IPS-15b (cell line): ENCODE measurements at regions not wholly inside any gene's neighbourhood (a gene's known extent, or its start where the extent isn't known, plus 50 kb on each side); places are given as distances from the start of the nearest gene placed in this dataset.

ENCODE experiments used
- H3K27me3 ChIP-seq: one replicate; pipeline ENCODE4 v1.6.1; 2013; ENCODE audit warnings: low read length; ENCODE audit not compliant: control insufficient read depth, insufficient read depth
- H3K36me3 ChIP-seq: one replicate; pipeline ENCODE4 v1.6.1; 2013; ENCODE audit warnings: low read length; ENCODE audit not compliant: control insufficient read depth, insufficient read depth
- H3K4me1 ChIP-seq: one replicate; pipeline ENCODE4 v1.6.1; 2013; ENCODE audit warnings: mild to moderate bottlenecking, low read length; ENCODE audit not compliant: control insufficient read depth, insufficient read depth
- H3K4me3 ChIP-seq: one replicate; pipeline ENCODE4 v1.5.1; 2013; ENCODE audit warnings: low read depth, low read length
- H3K9ac ChIP-seq: one replicate; pipeline ENCODE4 v1.6.1; 2013; ENCODE audit warnings: low read depth, mild to moderate bottlenecking, low read length
- H3K9me3 ChIP-seq: one replicate; pipeline ENCODE4 v1.6.1; 2013; ENCODE audit warnings: mild to moderate bottlenecking, low read length; ENCODE audit not compliant: control insufficient read depth, insufficient read depth

DNA sequence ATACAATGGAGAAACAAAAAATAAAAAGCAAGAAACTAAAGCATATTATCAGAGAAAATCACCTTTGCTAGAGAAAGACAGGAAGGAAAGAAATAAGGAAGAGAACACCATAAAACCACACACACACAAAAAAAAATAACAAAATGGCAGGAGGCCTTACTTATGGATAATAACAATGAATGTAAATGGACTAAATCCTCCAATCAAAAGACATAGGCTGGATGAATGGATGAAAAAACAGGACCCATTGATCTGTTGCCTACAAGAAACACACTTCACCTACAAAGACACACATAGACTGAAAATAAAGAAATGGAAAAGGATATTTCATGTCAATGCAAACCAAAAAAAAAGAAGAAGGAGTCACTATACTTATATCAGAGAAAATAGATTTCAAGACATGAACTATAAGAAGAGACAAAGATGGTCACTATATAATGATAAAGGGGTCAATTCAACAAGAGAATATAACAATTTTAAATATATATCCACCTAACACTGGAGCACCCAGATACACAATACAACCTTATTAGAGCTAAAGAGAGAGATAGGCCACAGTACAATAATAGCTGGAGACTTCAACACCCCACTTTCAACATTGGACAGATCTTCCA, 693.6 kb downstream of the HACE1 start:
- Histone ChIP-seq H3K27me3 (no peaks in the 10 kb centered on the region), H3K9ac (no peak overlapping the region), H3K9me3 (no peaks in the 10 kb centered on the region), H3K4me1 (no peaks in the 10 kb centered on the region), H3K36me3 (no peaks in the 10 kb centered on the region), H3K4me3 (no peak overlapping the region)

DNA sequence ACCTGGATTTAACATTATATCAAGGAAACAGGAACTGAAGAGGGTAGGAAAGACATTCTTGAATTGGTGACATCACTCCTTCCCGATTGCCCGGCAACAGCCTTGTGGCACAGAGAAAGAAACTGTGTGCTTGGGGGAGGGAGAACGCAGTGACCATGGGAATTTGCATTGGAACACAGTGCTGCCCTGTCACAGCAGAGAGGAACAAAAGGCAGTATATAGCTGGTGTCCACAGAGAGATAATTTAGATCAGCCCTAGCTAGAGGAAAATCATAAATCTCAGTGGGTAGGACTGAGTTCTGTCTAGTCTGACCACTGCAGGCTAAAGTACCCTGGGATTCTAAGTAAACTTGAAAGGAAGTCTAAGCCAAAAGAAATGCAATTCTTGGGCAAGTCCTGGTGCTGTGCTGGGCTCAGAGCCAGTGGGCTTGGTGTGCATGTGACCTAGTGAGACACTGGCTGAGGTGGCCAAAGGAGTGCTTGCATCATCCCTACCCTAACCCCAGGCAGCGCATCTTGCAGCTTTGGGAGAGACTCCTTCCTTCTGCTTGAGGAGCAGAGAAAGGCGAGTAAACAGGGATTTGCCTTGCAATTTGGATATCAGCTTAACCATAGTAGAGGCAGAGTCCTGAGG, 697.6 kb downstream of the HACE1 start:
- Histone ChIP-seq H3K4me3 (no peak overlapping the region), H3K4me1 (no peaks in the 10 kb centered on the region), H3K36me3 (no peaks in the 10 kb centered on the region), H3K9me3 (no peaks in the 10 kb centered on the region), H3K9ac (no peak overlapping the region), H3K27me3 (no peaks in the 10 kb centered on the region)

DNA sequence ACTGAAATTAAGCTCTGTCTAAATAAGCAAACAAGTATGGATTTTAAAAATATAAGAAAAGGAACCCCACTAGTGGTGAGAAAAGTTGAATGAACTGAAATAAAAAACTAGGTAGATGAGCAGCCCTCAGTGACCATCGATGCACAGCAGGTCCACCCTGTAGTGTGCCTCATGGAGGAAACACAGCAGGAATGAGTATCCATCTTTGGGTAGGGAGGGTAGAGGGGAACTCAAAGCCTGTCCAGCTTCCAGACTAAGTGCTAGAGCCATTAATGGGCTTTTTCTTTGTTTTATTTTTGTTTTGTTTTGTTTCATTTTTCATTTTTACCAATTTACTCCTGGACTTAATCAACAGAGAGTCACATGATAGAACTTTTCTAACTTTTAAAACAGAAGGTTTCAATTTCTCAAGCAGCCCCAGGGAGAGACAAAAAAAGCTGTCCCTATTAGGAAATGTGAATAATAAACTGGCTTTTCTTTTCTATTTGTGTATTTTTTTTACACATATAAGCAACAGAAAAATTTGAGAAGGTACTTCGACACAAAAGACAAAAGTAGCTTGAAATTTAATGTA, 700.6 kb downstream of the HACE1 start:
- Histone ChIP-seq H3K4me3 (no peak overlapping the region), H3K27me3 (no peaks in the 10 kb centered on the region), H3K36me3 (no peaks in the 10 kb centered on the region), H3K9ac (no peak overlapping the region), H3K9me3 (no peaks in the 10 kb centered on the region), H3K4me1 (no peaks in the 10 kb centered on the region)

DNA sequence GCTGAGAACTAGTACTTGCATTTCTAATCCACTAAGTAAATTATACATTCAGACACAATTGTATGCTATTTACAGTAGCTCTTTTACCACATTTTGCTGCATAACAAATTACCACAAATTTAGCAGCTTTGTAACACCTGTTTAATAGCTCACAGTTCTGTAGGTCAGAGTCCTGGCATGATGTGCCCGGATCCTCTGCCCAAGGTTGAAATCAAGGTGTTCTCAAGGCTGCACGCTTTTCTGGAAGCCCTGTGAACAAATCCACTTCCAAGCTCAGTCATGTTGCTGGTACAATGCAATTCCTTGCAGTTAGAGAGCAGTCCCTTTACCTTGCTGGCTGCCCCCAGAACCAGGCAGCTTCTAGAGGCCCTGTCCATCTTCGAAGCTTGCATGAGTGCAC, 716.0 kb downstream of the HACE1 start:
- Histone ChIP-seq H3K4me1 (no peaks in the 10 kb centered on the region), H3K4me3 (no peak overlapping the region), H3K27me3 (no peaks in the 10 kb centered on the region), H3K9ac (no peak overlapping the region), H3K36me3 (no peaks in the 10 kb centered on the region), H3K9me3 (peaks cover 2% of the 10 kb centered on the region)

DNA sequence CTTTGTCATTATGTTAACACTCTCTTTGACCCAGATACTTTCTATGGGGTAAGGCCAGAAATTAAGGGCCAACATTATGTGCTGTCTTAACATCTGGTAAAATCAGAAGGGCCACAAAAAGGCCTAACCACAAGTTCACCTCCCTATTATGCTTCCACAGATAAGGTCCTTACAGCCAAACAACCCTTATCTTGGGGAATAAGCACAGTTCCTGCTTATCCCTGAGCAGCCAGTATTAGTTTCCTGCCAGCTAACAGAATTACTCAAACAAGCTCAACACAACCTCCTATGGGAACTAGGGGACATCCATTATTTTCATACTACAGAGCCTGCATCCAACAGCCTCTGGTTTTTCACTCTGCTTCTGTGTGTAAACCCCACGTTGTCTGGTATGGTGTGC, 724.8 kb downstream of the HACE1 start:
- Histone ChIP-seq H3K27me3 (no peaks in the 10 kb centered on the region), H3K4me3 (no peak overlapping the region), H3K9ac (no peak overlapping the region), H3K36me3 (no peaks in the 10 kb centered on the region), H3K4me1 (no peaks in the 10 kb centered on the region), H3K9me3 (peaks cover 2% of the 10 kb centered on the region)

DNA sequence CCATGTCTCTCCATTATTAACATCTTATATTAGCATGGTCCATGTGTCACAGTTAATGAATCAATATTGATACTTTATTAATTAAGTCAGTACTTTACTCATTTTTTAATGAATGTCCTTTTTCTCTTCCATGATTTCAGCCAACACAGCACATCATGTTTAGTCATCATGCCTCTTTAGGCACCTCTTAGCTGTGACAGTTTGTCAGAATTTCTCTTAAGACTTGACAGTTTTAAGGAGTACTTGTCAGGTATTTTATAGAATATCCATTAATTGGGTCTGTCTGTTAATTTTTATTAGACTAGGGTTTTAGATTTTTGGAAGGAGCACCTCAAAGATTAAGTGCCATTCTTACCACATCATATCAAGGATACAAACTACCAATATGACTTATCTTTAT, 729.4 kb downstream of the HACE1 start:
- H3K9ac ChIP-seq: no peak overlapping the region

DNA sequence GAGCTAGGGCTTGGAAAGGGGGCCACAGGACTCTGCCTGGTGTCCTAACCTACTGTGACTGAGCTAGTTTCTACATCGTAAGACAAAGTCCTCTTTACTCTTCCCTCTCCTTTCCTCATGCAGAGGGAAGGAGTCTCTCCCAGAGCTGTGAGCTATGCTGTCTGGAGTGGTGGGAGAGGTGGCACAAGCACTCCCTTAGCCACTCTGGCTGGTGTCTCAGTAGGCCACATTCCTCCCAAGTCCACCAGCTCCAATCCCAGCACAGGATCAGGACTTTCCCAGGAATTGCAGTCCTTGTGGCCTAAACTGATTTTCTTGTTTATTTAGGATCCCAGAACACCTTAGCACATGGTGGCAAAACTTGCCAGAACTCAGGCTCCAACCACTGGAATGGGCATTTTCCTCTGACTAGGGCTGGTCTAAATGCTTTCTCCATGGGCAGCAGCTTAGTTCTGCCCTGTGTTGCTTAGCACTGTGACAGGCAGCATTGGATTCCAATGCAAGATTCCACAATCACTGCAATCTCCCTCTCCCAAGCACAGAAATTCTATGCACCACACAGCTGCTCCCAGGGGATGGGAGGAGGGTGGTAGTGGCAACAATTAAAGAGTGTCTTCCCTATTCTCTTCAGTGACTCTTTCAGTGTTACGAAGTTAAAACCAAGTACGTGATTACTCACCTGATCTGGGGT, 733.3 kb downstream of the HACE1 start:
- no peaks in the 10 kb centered on the region for H3K4me1 ChIP-seq
- no peaks in the 10 kb centered on the region for H3K36me3 ChIP-seq
- H3K4me3 ChIP-seq: no peak overlapping the region
- no peak overlapping the region for H3K9ac ChIP-seq
- H3K27me3 ChIP-seq: no peaks in the 10 kb centered on the region
- no peaks in the 10 kb centered on the region for H3K9me3 ChIP-seq

More for the DNA sequence above, 729.4 kb downstream of the HACE1 start:
- Histone ChIP-seq H3K36me3 (no peaks in the 10 kb centered on the region), H3K9me3 (no peaks in the 10 kb centered on the region), H3K4me3 (no peak overlapping the region), H3K4me1 (no peaks in the 10 kb centered on the region), H3K27me3 (no peaks in the 10 kb centered on the region)

DNA sequence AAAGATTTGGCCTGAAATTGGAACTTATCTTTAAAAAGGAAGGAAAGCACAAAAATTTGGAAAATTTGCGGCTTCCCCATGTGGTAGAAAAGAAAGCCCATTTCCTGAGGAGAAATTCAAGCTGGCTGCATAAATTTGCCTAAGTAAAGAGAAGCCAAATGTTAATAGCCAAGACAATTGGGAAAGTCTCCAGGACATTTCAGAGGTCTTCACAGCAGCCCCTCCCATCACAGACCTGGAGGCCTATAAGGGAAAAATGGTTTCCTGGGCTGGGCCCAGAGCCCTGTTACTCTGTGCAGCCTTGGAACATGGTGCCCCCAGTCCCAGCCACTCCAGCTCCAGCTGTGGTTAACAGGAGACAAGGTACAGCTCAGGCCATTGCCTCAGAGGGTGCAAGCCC, 736.5 kb downstream of the HACE1 start:
- Histone ChIP-seq H3K9ac (no peak overlapping the region), H3K27me3 (no peaks in the 10 kb centered on the region), H3K4me1 (no peaks in the 10 kb centered on the region), H3K9me3 (no peaks in the 10 kb centered on the region), H3K36me3 (no peaks in the 10 kb centered on the region), H3K4me3 (no peak overlapping the region)

DNA sequence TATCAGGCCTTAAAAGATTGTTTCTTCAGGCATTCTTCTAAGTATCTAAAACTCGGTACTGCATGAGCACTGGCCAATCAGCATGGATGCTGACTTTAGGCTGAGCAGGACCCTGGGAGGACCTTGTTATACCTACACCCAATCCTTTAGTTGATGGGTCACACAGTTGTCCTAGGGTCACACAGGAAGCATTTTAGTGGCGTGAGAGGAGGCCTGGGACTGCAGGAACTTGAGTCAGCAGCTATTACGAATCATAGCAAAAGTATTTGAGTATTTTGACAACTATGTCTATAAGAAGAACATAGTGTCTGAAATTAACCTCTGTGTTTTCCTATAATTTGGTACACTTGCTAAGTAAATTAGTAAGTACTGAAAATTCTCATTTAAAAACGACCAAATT, 741.4 kb downstream of the HACE1 start:
- Histone ChIP-seq H3K36me3 (no peaks in the 10 kb centered on the region), H3K9ac (no peak overlapping the region), H3K4me1 (no peaks in the 10 kb centered on the region), H3K9me3 (no peaks in the 10 kb centered on the region), H3K4me3 (no peak overlapping the region), H3K27me3 (no peaks in the 10 kb centered on the region)

DNA sequence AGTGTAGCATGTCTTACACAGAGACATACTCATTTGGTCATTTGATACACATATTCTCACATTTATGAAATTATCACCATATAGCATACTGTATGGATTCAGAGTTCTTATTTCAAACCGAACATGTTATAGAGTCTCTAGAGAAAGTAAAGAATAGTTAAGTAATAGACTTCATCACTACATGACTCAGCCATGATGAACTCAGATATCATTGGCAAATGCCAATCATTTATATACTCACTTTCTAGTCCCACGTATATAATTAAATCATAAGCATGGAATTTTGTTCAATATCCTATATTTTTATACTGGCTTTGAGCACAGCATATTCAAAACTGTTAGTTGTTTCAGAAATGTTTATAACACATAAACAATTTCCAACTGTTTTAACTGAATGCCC, 749.9 kb downstream of the HACE1 start:
- Histone ChIP-seq H3K9ac (no peak overlapping the region), H3K4me3 (no peak overlapping the region), H3K4me1 (no peaks in the 10 kb centered on the region), H3K36me3 (no peaks in the 10 kb centered on the region), H3K27me3 (no peaks in the 10 kb centered on the region), H3K9me3 (no peaks in the 10 kb centered on the region)

DNA sequence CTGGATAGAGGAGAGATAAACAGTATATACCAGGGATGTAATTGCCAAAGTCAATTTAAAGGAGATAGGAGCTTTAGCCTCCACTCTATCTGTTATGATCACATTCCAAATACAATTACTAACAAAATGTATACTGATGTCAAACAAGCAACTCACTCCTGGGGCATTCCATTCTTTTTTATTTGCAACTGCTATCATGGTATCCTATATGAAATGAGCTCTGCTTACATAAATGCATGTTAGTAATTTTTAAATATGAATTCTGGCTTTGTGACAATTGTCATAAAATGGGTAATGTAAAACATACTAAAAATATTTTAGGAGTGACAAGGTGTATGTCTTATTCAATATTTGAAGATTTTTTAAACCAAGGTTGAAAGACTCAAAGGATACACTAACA, 751.1 kb downstream of the HACE1 start:
- no peaks in the 10 kb centered on the region for H3K27me3 ChIP-seq
- H3K9me3 ChIP-seq: no peaks in the 10 kb centered on the region
- H3K4me3 ChIP-seq: no peak overlapping the region
- H3K9ac ChIP-seq: no peak overlapping the region
- H3K4me1 ChIP-seq: no peaks in the 10 kb centered on the region
- H3K36me3 ChIP-seq: no peaks in the 10 kb centered on the region
